Stimulated activated CD4-positive, alpha-beta T cell treated with anti-CD3 and anti-CD28 coated beads, Interleukin-2, amount 100 ng/mL, for 4 hours (primary cell): ENCODE measurements at regions not wholly inside any gene's neighbourhood (a gene's known extent, or its start where the extent isn't known, plus 50 kb on each side); places are given as distances from the start of the nearest gene placed in this dataset.
"Not testable (repeated sequence)": the region's sequence is repeated elsewhere in the genome, so short reads cannot be mapped to it uniquely, and the experiment has no call there.

Source experiments
- DNase-seq: peaks from one replicate; pipeline ENCODE4 v3.0.0-alpha.2; 2020; ENCODE audit warnings: low read depth

GRCh38 chr1:196160066-196160795 lies 448.0 kb downstream of the KCNT2 start:
- no peak for DNase-seq

DNA sequence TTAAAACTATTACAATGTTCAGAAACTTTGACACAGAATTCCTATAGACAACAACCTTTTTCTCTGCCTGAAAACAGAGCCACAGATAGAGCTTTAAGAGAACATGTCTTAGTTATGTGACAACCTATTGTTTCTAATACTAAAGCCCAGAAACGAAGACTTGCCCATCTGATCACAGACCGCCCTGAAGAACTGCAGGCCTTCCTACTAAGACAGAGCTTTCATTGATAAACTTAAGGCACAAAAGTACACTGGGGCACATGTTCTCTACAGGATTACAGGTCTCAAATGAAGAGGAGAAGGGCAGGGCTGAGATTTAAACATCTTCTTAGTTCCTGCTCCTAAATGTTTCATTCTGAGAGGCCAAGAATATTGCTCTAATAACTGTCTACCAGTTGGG lies 452.7 kb downstream of the KCNT2 start:
- DNase-seq = no peak

DNA sequence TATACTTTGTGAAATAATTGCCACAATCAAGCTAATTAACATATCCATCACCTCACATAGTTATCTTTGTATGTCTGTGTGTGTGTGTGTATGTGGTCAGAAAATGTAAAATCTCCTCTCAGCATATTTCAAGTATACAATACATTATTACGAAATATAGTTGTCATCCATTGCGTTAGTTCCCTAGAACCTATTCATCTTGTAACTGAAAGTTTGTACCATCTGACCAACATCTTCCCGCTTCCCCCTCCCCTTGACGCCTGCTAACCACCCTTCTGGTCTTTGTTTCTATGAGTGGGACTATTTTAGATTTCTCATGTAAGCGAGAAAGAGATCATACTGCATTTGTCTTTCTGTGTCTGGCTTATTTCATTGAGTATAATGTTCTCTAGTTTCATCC lies 455.3 kb downstream of the KCNT2 start:
- DNase-seq = no peak

GRCh38 chr1:196152086-196152485 lies 456.2 kb downstream of the KCNT2 start:
- DNase-seq = no peak

GRCh38 chr1:196148367-196148970 lies 459.8 kb downstream of the KCNT2 start:
- DNase-seq = no peak

GRCh38 chr1:196147530-196147929 lies 460.7 kb downstream of the KCNT2 start:
- DNase-seq = no peak

GRCh38 chr1:196145151-196145550 lies 463.1 kb downstream of the KCNT2 start:
- not testable (repeated sequence) for DNase-seq

DNA sequence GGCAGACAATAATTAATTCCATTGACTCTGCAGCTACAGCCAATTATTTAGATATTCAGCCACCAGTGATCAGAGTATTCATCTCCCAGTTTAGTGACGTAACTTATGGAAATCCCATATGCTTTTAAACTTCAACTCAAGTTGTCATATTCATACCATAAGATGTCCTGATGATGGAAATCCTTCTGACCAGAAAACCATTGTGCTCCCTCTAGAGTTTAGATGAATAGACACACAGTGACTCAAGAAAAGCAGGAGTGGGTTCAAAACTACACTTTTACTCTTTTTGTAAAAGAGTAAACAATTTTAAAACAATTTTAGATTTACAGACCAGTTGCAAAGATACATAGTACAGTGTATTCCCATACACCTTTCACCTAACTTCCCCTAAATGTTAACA lies 463.7 kb downstream of the KCNT2 start:
- DNase-seq = no peak

DNA sequence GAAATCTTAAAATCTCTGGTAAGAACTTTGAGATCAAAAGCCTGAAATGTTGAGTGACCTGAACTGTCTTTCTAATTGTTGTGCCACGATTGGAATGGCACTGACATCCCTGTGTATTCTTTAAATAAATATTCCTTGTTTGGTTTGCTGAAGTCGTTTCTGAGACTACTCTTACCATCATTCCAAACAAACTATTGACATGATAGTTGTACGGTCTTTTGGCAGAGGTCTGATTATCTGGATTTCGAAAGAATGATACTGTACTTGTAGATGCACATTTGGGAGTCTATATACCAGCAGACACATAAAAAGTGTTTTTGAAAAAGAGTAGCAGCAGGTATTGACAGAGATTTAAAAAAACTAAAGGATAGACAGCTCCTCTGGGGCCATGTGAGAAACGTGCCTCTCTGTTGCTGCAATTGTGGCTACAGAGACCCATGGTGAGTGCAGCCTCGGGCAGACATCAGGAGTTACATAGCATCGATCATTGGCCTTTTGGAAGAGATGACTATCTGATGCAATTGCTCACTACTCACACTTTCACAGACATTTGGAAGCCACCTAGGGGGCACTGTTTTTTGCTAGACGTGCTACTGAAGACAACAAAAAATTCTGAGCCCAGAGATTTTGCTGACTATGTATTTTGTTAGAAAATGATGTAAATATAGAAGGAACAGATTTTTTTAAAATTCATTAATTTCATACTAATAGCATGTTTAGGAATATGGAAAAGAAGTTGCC lies 464.5 kb downstream of the KCNT2 start:
- no peak for DNase-seq

GRCh38 chr1:196142111-196142640 lies 466.1 kb downstream of the KCNT2 start:
- DNase-seq = no peak

DNA sequence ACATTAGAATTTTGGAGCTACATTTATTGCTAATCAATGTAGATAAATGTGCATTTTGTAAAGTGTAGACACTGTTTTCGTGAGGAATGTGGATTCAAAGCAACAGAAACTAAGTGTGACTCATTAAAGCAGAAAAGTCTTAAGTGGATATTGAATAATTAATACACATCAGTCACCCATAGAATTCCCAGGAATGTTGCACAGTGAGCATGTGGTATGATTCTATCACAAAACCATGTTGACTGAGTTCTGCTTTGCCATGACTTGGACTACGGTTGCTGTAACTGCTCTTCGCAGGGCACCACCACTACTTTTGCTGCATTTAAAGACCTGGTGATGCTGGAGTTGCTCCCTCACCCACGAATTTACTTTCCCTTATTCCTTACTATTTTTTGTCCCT lies 471.8 kb downstream of the KCNT2 start:
- DNase-seq = no peak

DNA sequence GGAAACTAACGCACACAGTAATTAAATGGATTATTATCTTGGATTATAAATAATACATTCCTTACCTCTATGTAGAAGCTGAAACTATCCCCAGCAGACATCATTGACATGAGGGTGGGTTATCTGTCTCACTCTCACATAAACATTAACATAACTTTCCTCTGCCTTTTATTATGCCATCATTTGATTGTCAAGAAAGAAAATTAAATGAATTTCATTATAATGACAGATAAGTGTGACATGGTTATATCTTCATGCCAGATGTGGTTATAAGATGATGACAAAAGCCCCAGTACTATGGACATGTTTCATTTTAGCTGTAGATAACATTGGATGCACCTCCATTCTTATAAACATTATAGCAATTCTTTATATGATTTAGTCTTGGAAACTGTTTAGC lies 476.5 kb downstream of the KCNT2 start:
- DNase-seq = no peak

- DNase-seq = no peak
These were observed 479.4 kb downstream of the KCNT2 start for GRCh38 chr1:196128835-196129234.

DNA sequence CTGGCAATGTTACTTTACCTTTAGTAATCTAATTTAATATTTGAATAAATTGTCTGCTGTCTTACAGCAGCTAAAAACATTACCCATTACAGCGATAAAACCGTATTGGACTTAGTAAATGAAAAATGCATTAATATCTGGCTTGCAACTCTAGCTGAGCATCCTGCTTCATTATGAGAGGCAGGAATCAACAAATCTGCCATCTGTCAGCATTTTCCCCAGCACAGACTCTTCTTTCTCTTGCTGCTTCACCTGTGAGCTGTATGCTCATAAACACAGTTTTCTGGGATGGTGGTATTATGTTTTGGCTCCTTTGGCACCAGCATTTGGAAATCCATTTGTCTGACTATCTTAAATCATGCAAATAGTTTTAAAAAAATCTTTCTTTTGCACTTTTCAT lies 487.1 kb downstream of the KCNT2 start:
- no peak for DNase-seq

GRCh38 chr1:196115646-196116045 lies 492.6 kb downstream of the KCNT2 start:
- DNase-seq = no peak

- no peak for DNase-seq
These were observed 494.0 kb downstream of the KCNT2 start for GRCh38 chr1:196114193-196114592.

DNA sequence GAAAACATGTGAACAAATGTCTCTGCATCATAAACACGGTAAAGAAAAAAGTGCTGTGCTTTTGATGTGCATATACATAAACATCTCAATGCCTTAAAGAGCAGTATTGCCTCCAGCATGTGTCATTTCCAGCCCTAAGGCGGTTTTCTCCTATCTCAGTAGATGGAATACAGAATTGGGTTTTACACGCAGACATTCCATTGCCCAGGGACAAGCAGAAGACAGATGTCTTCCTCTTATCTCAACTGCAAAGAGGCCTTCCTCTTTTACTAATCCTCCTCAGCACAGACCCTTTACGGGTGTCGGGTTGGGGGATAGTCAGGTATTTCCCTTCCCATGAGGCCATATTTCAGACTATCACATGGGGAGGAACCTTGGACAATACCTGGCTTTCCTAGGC lies 499.2 kb downstream of the KCNT2 start:
- DNase-seq = not testable (repeated sequence)

DNA sequence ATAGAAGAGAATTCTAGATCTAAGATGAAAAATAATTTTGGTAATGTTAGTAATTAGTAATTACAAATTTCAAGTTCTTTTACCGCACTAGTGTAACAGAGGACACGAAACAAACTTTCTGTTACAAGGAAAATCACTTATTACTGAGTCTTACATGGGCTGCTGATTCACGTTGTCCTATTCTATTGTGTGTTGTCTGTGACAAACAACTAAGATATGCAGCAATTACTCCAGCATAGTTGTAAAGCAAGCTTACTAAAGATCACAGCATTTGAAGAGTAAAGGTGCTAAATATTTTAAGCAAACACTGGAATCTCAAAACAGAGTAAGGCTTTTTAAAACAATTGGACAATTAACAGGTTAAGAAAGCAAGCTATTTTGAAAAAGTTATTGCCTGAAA lies 502.3 kb downstream of the KCNT2 start:
- DNase-seq = no peak

DNA sequence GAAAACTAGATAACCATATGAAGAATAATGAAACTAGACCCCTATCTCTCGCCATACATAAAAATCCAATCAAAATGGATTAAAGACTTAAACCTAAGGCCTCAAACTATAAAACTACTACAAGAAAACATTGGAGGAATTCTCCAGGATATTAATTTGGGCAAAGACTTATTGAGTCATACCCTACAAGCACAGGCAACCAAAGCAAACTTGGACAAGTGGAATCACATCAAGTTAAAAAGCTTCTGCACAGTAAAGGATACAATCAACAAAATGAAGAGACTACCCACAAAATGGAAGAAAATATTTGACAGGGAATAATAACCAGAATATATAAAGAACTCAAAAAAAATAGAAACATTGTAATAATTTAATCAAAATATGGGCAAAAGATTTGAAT lies 505.4 kb downstream of the KCNT2 start:
- DNase-seq = no peak

DNA sequence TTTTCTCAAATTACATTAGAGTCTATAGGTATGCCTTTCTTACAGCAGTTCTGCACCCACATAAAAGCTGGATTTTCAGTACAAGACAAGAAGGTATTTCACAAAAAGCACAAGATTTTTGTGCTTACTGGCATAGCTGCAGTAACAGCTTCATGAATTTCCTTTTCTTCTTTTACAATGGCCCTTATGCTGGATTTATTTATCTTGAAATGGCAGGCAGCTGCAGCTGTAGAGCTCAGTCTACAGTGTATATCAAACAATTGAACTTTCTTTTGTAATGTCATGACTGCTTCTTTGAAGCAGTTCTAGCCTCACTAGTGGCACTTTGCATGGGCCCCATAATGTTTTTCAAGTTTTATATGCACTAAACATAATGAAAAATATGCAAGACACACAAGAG lies 510.2 kb downstream of the KCNT2 start:
- DNase-seq = no peak

- DNase-seq = no peak
These were observed 513.4 kb downstream of the KCNT2 start for GRCh38 chr1:196094821-196095220.

GRCh38 chr1:196091397-196092135 lies 516.7 kb downstream of the KCNT2 start:
- no peak for DNase-seq
